Anterior cingulate cortex (tissue), 58 donors: ENCODE measurements at regions not wholly inside any gene's neighbourhood (a gene's known extent, or its start where the extent isn't known, plus 50 kb on each side); places are given as distances from the start of the nearest gene placed in this dataset.
"Not testable (repeated sequence)": the region's sequence is repeated elsewhere in the genome, so short reads cannot be mapped to it uniquely, and the experiment has no call there.

Experiments
- DNase-seq, 58 donors: peaks; one replicate each; lab custom pipeline; 2025; lab: John Stamatoyannopoulos, UW

GRCh38 chr6:40889137-40889832 is 149.7 kb downstream of the UNC5CL start:
- no peak for DNase-seq

- DNase-seq = no peak
These were observed 150.5 kb downstream of the UNC5CL start for GRCh38 chr6:40888456-40888990.

GRCh38 chr6:40887792-40888340 is 151.2 kb downstream of the UNC5CL start:
- no peak for DNase-seq

- DNase-seq = peak in 1 of 58 donors; percentile 0
These were observed 151.8 kb downstream of the UNC5CL start for GRCh38 chr6:40887079-40887791.

- DNase-seq = no peak
These were observed 153.8 kb downstream of the UNC5CL start for GRCh38 chr6:40885139-40885774.

- no peak for DNase-seq
These were observed 156.6 kb downstream of the UNC5CL start for GRCh38 chr6:40882323-40882997.

- DNase-seq = no peak
These were observed 157.5 kb downstream of the UNC5CL start for GRCh38 chr6:40881501-40881900.

- no peak for DNase-seq
These were observed 158.1 kb downstream of the UNC5CL start for GRCh38 chr6:40880906-40881305.

GRCh38 chr6:40879169-40879568 is 159.9 kb downstream of the UNC5CL start:
- DNase-seq = no peak

GRCh38 chr6:40877362-40877761 is 161.7 kb downstream of the UNC5CL start:
- DNase-seq = no peak

- no peak for DNase-seq
These were observed 162.7 kb downstream of the UNC5CL start for GRCh38 chr6:40876336-40876735.

GRCh38 chr6:40874495-40874894 is 164.5 kb downstream of the UNC5CL start:
- DNase-seq = no peak

GRCh38 chr6:40871424-40871823 is 167.6 kb downstream of the UNC5CL start:
- no peak for DNase-seq

GRCh38 chr6:40868089-40868865 is 170.7 kb downstream of the UNC5CL start:
- not testable (repeated sequence) for DNase-seq

GRCh38 chr6:40867527-40867926 is 171.5 kb downstream of the UNC5CL start:
- DNase-seq = not testable (repeated sequence)

GRCh38 chr6:40865259-40865658 is 173.8 kb downstream of the UNC5CL start:
- not testable (repeated sequence) for DNase-seq

- no peak for DNase-seq
These were observed 178.6 kb downstream of the UNC5CL start for GRCh38 chr6:40860443-40860842.

GRCh38 chr6:40856271-40856670 is 182.8 kb downstream of the UNC5CL start:
- peak in 3 of 58 donors; percentile 0 to 31 (median 1) for DNase-seq

- peak in 37 of 58 donors; percentile 4 to 74 (median 39) for DNase-seq
These were observed 183.7 kb downstream of the UNC5CL start for GRCh38 chr6:40855168-40855880.
